ENCODE measurements at regions not wholly inside any gene's neighbourhood (a gene's known extent, or its start where the extent isn't known, plus 50 kb on each side); places are given as distances from the start of the nearest gene placed in this dataset.

GRCh38 chr4:20451986-20452385, 200.3 kb downstream of the SLIT2 start:
- no peak overlapping the region for H2AFZ ChIP-seq (ENCODE audit: low read length)
- H3K36me3 ChIP-seq (replicated peaks in 1 of 2; ENCODE audit: control insufficient read depth in 1 of 2, insufficient read depth in 2 of 2, low read length in 2 of 2) = no peaks in the 10 kb centered on the region
- H3K27ac ChIP-seq (ENCODE audit: extremely low read length, insufficient read depth, low read length) = no peak overlapping the region
- in situ Hi-C loops (cut with HindIII; ENCODE audit: extremely low pct_ligation_motif_present, low pct_unique_long_range_greater_than_20kb) = no loop called here
- no peaks in the 10 kb centered on the region for H3K9me3 ChIP-seq (ENCODE audit: low read length)
- 5% methylated on average over 2 of the region's 2 CpGs for WGBS (ENCODE audit: low lambda C conversion rate)
- H3K79me2 ChIP-seq (ENCODE audit: insufficient read depth, low read length) = no peaks in the 10 kb centered on the region
- intact Hi-C loops (cut with micrococcal nuclease; ENCODE audit: unreplicated experiment) = no loop called here
- ChIA-PET CTCF (ENCODE audit: low intra/inter-chr PET ratio, low total read pairs) (no interaction called here), POLR2A (no interaction called here)
- no peaks in the 10 kb centered on the region for H3K27me3 ChIP-seq (ENCODE audit: control insufficient read depth in 1 of 2, insufficient read depth in 2 of 2, low read length in 2 of 2)
- no peak for ATAC-seq
- DNase-seq (ENCODE audit: low spot score) = no peak
- no peak overlapping the region for H3K9ac ChIP-seq (ENCODE audit: insufficient read depth, low read depth, low read length)
- no peaks in the 10 kb centered on the region for H3K4me1 ChIP-seq (ENCODE audit: insufficient read depth, low read length)
- no peak for TF ChIP-seq ZNF513 (CRISPR knock-in tag; conservative IDR thresholded peaks at IDR 0.05)
- no peak for TF ChIP-seq ZNF18 (CRISPR knock-in tag; IDR thresholded peaks at IDR 0.05; ENCODE audit: insufficient replicate concordance)
- no peak for TF ChIP-seq YY1 (IDR thresholded peaks at IDR 0.05; ENCODE audit: insufficient read depth, insufficient replicate concordance, low read depth, low read length)
- no peak for TF ChIP-seq THAP7 (CRISPR knock-in tag; IDR thresholded peaks at IDR 0.05)
- no peaks in the 10 kb centered on the region for H4K20me1 ChIP-seq (ENCODE audit: insufficient read depth, low read length)
- no peak overlapping the region for H3K4me2 ChIP-seq (ENCODE audit: low read depth, low read length)
- FAIRE-seq = no peak
- BruUV-seq (replicated peaks) = no TSS peak
- no peak overlapping the region for H3K4me3 ChIP-seq (replicated peaks in 1 of 3; ENCODE audit: insufficient read depth in 1 of 3, low read depth in 2 of 3, low read length in 3 of 3)

- in situ Hi-C loops (cut with HindIII; ENCODE audit: extremely low pct_ligation_motif_present, low pct_unique_long_range_greater_than_20kb) = no loop called here
- FAIRE-seq = no peak
- no peak for TF ChIP-seq ZNF263 (CRISPR knock-in tag; IDR thresholded peaks at IDR 0.05)
- no peak for TF ChIP-seq HBP1 (CRISPR knock-in tag; IDR thresholded peaks at IDR 0.05; ENCODE audit: low read depth)
- TF ChIP-seq YY1 (IDR thresholded peaks at IDR 0.05; ENCODE audit: insufficient read depth, insufficient replicate concordance, low read depth, low read length) = no peak
- TF ChIP-seq ZNF552 (CRISPR knock-in tag; IDR thresholded peaks at IDR 0.05; ENCODE audit: borderline replicate concordance) = no peak
- no peak for TF ChIP-seq TRAFD1 (CRISPR knock-in tag; IDR thresholded peaks at IDR 0.05; ENCODE audit: borderline replicate concordance)
- TF ChIP-seq KDM5A (IDR thresholded peaks at IDR 0.05; ENCODE audit: borderline replicate concordance, low read length) = no peak
- TF ChIP-seq RFX3 (CRISPR knock-in tag; IDR thresholded peaks at IDR 0.05) = no peak
- no peak for TF ChIP-seq NFE2L2 (IDR thresholded peaks at IDR 0.05; ENCODE audit: low read length)
- TF ChIP-seq ZNF549 (CRISPR knock-in tag; IDR thresholded peaks at IDR 0.05) = no peak
Measured at GRCh38 chr4:20454515-20454914, 202.8 kb downstream of the SLIT2 start.

More at GRCh38 chr4:20454515-20454914, 202.8 kb downstream of the SLIT2 start:
- DNase-seq (ENCODE audit: low spot score) = no peak
- Histone ChIP-seq H3K27me3 (ENCODE audit: control insufficient read depth in 1 of 2, insufficient read depth in 2 of 2, low read length in 2 of 2) (no peaks in the 10 kb centered on the region), H3K36me3 (replicated peaks in 1 of 2; ENCODE audit: control insufficient read depth in 1 of 2, insufficient read depth in 2 of 2, low read length in 2 of 2) (no peaks in the 10 kb centered on the region), H3K27ac (ENCODE audit: extremely low read length, insufficient read depth, low read length) (no peak overlapping the region), H3K79me2 (ENCODE audit: insufficient read depth, low read length) (no peaks in the 10 kb centered on the region), H4K20me1 (ENCODE audit: insufficient read depth, low read length) (no peaks in the 10 kb centered on the region), H3K9me3 (ENCODE audit: low read length) (no peaks in the 10 kb centered on the region), H2AFZ (ENCODE audit: low read length) (no peak overlapping the region), H3K4me2 (ENCODE audit: low read depth, low read length) (no peak overlapping the region), H3K4me3 (replicated peaks in 1 of 3; ENCODE audit: insufficient read depth in 1 of 3, low read depth in 2 of 3, low read length in 3 of 3) (no peak overlapping the region), H3K9ac (ENCODE audit: insufficient read depth, low read depth, low read length) (no peak overlapping the region), H3K4me1 (ENCODE audit: insufficient read depth, low read length) (no peaks in the 10 kb centered on the region)
- ATAC-seq = no peak
- no TSS peak for BruUV-seq (replicated peaks)
- CTCF ChIA-PET (ENCODE audit: low intra/inter-chr PET ratio, low total read pairs) = no interaction called here
- intact Hi-C loops (cut with micrococcal nuclease; ENCODE audit: unreplicated experiment) = no loop called here
- POLR2A ChIA-PET = no interaction called here
- WGBS (ENCODE audit: low lambda C conversion rate) = 6% methylated on average over 2 of the region's 2 CpGs
